Stimulated activated CD4-positive, alpha-beta T cell treated with anti-CD3 and anti-CD28 coated beads, TNF-alpha, amount 100 ng/mL, for 48 hours (primary cell): ENCODE measurements at regions not wholly inside any gene's neighbourhood (a gene's known extent, or its start where the extent isn't known, plus 50 kb on each side); places are given as distances from the start of the nearest gene placed in this dataset.
"Not testable (repeated sequence)": the region's sequence is repeated elsewhere in the genome, so short reads cannot be mapped to it uniquely, and the experiment has no call there.

Experiments used
- DNase-seq, 3 donors: peaks; one replicate each; pipeline ENCODE4 v3.0.0-alpha.2; 2020; ENCODE audit warnings: low read depth in 3 of 3

GRCh38 chr5:104913841-104914281, 1351.3 kb upstream of the NUDT12 start:
- DNase-seq: no peak

DNA sequence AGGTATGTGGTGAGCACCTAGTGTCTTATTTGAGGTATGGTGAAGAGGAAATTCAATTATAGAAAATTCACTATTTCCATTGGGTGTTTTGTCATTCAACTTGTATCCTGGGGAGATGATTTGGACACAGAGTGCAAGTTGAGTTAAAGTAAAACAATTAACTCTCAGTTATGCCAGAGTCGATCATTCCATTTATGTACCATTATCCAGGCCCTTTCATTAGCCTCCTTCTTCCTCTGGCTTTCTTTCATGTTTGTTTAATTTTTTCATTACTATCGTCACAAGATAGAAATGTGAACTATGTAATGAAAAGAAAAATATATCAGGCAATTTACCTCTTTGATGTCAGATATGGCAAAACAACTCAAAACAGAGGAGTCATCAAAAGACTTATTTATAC, 1347.2 kb upstream of the NUDT12 start:
- DNase-seq: no peak

DNA sequence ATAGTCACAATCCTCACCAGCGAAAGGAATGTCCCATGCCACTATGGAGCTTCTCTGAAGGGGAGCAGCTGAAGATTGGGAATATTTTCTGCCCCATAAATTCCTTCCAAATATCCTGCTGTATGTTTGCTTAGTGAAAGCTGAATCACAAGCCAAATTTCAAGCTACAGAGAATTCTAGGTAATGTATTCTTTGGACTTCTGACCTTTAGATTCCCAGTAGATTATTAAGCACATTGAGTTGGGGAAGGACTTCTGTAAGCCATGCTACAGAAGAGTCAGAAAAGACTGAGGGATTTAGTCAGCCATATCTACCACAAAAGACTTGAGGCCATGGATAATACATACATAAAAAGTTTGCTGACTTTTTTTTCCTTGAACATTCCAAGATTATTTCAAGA, 1342.0 kb upstream of the NUDT12 start:
- DNase-seq: no peak

GRCh38 chr5:104903941-104904340, 1341.4 kb upstream of the NUDT12 start:
- DNase-seq: no peak

- DNase-seq: no peak
Observed at GRCh38 chr5:104891596-104891995, 1329.0 kb upstream of the NUDT12 start.

DNA sequence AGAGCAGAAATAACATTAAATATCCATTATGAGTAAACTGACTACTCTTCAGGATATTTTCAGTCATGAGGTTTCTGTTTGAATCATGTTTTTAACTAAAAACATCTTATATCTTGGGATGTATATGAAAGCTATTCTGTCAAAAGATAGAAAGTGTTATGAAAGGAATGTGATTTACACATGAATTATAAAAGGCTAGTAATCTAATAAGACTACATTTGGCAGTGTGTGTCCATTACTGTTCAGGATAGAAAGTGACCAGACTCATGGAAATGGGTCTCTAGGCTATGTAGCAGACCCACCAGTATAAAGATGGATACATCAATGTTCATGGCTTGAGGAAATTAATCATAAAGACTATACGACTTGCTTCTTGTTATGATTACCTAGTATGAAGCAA, 1328.2 kb upstream of the NUDT12 start:
- no peak for DNase-seq

DNA sequence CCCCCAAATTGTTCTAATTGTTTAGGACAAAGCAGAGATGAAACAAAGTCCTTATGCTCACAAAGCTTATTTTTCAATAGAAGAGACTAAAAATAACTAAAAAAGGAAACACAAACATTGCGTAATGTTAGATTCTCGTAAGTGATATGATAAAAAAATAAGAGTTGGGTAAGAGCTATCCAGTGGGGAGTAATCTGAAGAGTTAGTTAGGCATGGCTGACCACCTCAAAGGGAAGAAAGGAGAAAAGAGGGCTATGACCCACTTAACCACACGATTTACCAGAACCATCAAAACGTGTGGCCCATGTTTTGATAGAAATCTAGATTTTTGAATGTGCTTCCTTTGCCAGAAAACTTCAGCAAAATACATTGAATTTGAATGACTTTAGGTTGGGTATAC, 1296.8 kb upstream of the NUDT12 start:
- no peak for DNase-seq

GRCh38 chr5:104852099-104852498, 1289.5 kb upstream of the NUDT12 start:
- DNase-seq: not testable (repeated sequence)

DNA sequence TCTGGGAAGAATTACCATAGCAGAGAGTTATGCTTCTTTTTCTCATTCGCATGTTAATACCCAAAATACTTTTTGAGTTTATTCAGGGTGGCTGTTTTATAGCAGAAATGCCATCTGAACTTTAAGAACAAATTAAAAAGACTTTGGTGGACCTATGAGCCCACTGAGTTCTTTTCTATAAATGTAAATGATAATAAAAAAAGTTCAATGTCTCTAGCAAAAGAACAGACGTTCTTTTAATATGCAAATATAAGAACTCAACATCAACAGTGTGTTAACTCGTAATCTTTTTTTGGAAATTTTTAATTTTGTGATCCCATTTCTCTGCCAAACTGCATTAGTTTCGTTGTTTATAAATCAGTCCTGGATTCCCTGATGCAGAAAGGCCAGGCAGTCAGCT, 1283.0 kb upstream of the NUDT12 start:
- DNase-seq: no peak

DNA sequence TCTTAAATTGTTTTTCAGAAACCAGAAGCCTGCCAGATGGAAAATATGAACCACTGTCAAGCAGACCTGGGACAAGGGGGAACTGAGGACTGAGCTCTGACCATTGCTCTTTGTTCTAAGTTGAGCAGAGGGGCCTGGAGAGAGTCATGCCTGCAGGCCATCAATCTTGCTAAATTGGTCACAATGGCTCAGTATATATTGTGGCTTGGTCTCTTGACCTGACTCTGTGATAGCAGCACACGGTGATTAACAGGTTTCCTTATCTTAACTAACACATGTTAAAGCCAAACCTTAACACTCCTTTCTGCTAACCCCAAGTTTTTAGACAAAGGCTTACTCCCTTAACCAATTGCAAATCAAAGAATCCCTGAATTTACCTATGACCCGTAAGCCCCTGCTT, 1281.2 kb upstream of the NUDT12 start:
- no peak for DNase-seq

DNA sequence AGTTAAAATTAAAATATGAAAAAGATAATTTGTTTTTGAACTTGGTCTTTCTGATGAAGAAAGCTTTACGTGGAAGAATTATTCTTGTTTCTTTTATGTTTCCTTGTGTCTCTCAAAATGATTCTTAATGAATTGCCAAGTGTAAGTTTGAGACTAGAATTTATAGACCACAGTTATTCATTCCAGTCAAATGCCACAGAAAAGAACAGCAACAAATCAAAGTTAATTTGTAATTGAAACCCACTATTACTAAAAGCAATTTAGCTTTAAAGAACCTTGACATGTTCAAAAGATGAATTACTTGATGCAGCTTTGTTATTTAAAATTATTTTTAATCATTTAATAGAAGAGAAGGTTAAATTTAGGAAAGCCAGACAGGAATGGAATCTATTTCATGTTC, 1277.7 kb upstream of the NUDT12 start:
- no peak for DNase-seq

- not testable (repeated sequence) for DNase-seq
Observed at GRCh38 chr5:104831515-104831914, 1268.9 kb upstream of the NUDT12 start.

DNA sequence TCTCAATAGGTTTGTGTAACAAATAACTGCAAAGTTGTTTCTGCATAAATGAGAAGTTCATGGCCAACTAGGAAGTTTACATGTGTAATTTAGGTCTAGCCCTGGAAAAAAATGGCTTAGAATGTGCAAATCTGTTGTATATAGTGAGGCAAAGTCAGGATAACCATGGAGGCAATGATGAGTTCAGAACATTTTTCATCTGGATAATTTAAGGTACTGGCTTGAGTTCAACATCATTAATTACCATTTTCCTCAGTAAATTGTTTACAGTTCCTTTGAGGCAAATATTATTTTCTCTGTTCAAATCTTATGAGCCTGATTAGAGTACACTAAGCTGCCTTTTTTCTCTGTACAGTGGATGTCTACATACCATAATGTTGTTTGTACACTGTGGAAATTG, 1259.0 kb upstream of the NUDT12 start:
- no peak for DNase-seq

DNA sequence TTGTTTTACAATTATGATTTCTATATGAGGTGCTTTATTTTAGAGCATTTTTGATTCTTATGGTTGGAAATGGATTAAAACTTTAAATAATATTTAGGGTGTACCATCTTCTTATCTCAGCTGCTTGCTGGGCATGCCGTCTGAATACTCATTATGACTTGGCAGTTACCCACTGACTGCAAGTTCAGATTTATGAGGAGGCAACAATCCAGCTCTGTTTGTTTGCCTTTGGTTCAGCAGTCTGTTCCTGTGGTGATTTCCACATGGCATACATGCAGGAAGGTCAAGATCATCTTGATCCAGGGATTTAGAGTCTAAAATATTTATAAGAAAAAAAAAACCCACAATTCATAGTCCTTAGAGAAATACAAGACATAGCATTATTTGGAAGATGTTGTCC, 1254.5 kb upstream of the NUDT12 start:
- no peak for DNase-seq

DNA sequence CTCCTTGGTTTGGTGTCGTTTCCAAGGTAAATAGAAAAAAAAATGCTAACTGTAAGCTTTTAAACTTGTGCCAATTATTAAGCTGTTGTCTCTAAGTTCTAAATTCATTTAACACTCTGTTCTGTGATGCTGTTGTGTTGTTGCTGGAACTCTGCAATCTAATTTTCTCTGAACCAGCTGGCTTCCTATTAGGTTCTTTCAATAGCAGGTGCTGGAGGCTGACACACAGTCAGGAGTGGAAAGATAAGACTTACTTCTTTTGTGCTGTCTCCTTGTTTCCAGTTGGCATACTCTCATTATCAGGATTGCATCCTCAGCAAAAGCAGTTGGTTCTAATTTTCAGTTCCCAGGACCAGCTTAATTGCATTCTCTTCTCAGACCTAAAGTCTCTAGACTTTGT, 1252.6 kb upstream of the NUDT12 start:
- DNase-seq: no peak

GRCh38 chr5:104800440-104801048, 1238.0 kb upstream of the NUDT12 start:
- DNase-seq: no peak

- DNase-seq: no peak
Observed at GRCh38 chr5:104793755-104794080, 1231.1 kb upstream of the NUDT12 start.

DNA sequence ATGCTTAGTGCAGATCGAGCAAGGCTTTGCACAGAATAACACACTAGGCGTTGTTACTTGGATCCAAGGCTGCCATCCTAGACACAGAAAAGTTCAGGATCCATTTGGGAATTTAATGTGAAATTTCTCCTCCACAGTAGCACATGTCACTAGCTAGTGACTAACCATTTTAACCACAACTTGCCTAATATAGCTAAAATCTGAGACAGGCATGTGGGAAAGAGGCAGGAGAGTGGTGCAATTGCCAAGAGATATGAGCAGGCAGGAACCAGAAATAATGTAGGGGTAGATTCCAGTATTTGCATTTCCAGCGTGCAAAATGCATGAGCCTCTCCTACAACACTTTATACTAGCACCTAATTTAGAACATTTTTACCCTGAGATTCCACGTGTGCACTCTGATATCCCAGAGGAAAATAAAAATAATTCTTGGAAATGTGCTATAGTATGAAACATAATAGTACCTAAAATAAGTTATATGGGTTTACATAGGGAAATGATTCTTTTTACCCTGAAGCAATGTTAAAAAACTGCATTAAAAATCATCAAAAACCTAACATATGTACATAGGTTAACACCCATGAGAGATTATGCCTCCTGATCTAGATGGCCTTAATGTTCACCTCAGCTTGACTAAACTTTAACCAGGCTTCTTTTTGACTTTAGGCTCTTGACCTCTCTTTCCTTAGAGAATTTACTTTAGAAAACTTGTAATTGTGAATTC, 1230.6 kb upstream of the NUDT12 start:
- no peak for DNase-seq

- DNase-seq: no peak
Observed at GRCh38 chr5:104789366-104789765, 1226.8 kb upstream of the NUDT12 start.

DNA sequence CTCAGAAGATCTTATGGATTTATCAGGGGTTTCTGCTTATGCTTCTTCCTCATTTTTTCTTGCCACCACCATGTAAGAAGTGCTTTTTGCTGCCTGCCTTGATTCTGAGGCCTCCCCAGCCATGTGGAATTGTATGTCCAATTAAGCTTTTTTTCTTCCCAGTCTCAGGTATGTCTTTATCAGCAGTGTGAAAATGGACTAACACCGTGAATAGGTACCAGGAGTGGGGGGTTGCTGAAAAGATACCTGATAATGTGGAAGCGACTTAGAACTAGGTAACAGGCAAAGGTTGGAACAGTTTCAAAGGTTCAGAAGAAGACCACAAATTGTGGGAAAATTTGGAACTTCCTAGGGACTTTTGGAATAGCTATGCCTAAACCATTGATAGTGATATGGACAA, 1222.5 kb upstream of the NUDT12 start:
- DNase-seq: no peak

- no peak for DNase-seq
Observed at GRCh38 chr5:104774372-104774771, 1211.8 kb upstream of the NUDT12 start.

DNA sequence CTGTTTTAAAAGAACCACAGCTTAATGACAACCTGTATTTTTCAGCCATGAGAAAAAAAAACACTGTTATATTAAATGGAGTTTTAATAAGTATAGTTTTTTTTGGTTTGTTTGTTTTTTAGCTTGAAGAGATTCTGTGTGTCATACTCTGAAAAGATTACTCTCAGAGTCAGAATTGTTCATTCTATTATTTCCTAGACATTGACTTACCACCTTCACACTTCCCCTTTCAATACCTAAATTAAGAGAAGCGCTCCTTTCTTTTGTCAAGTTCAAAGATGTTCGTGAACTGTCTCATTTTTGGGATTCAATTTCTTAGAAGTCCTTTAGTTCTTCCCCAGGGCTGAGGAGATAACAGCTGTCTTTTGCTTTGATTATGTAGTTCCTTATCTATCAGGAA, 1201.6 kb upstream of the NUDT12 start:
- DNase-seq: no peak

DNA sequence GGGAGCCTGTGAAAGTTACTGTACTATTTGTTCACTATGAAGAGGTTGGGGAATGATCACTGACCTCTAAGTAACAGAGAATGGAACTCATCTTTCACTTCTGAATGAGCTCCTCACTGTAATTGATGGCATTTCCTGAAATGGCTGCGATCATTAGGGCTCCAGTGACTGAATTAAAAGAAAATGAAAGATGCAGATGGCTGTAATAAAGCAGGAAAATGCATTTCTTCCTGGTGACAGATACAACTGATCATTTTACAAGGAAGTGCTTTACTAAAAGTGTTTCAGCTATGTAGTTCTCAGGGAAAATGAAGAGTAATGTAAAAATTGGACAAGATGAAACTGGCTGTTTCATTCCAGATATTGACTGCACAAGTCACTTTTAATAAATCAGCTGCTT, 1200.6 kb upstream of the NUDT12 start:
- no peak for DNase-seq

DNA sequence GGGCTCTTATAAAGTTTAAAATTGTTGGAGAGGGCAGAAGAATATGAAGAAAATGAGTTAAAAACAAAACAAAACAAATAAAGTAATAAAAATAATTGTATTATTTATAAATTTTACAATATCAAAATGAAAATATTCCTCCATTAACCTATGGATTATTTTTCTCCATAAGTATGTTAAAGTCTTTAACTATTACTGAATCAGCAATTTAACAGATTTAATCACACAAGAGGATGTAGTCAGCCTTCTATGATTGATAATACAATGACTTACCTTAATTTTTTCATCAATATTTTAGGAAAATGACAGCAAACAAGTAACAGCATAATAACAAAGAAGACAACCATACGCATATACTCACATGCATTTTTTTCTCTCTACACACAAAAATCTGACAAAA, 1195.3 kb upstream of the NUDT12 start:
- DNase-seq: no peak
